Embryonic facial prominence (tissue), 1 donor: ENCODE measurements at regions not wholly inside any gene's neighbourhood (a gene's known extent, or its start where the extent isn't known, plus 50 kb on each side); places are given as distances from the start of the nearest gene placed in this dataset.
"Not testable (repeated sequence)": the region's sequence is repeated elsewhere in the genome, so short reads cannot be mapped to it uniquely, and the experiment has no call there.

Experiments used
- DNase-seq: peaks from one replicate; pipeline ENCODE4 v3.0.0-alpha.2; 2016; ENCODE audit errors: extremely low spot score

DNA sequence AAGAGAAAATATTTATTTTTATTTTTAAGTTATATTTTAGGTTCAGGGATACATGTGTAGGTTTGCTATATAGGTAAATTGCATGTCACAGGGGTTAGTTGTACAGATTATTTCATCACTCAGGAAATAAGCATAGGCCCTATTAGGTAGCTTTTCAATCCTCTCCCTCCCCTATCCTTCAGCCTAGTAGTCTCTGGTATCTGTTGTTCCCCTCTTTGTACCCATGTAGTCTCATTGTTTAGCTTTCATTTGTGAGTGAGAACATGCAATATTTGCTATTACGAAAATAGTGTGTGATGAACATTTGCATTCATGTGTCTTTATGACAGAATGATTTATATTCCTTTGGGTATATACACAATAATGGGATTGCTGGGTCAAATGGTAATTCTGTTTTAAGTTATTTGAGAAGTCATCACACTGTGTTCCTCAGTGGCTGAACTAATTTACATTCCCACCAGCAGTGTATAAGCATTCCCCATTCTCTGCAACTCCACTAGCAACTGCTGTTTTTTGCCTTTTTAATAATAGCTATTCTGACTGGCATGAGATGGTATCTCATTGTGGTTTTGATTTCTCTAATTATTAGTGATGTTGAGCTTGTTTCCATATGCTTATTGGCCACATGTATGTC lies 863.3 kb downstream of the TTLL7 start:
- DNase-seq = not testable (repeated sequence)

DNA sequence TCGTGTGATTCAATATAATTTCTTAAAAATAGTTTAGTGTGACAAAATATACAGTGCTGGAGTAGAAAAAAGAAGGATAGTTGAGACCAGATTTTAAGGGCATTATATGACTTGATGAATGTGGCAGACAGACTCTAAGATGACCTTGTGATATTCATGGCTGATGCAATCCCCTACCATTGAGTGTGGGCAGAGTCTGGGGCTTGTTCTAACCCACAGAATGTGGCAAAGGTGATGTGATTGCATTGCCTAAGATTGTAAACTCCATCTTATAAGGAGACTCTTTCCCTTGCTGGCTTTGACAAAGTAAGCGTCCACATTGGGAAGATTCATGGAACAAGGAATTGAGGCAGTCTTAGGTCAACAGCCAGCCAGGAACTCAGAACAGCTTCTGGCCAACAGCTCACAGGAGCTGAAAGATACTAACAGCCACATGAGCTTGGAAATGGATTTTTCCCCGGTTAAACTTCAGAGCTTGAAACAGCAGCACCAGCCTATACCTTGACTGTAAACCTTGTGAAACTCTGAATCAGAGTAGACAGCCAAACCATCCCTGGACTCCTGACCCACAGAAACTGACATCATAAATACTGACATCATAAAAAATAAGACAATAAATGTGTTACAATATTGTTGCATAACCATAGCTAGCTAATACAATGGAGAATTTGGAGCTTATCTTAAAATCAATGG lies 864.5 kb downstream of the TTLL7 start:
- DNase-seq = not testable (repeated sequence)

DNA sequence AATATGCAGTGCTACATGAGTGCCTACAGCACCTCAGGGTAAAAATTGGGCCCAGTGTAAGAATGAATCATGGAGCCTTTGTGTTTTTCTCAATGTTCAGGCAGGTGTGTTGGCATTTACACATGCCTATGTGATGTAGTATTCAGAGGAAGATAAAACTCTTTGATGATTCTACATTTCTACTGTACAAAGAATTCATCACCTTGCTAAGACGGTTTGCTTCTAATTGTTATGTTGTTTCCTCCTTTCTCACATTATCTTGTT lies 867.3 kb downstream of the TTLL7 start:
- DNase-seq = no peak

DNA sequence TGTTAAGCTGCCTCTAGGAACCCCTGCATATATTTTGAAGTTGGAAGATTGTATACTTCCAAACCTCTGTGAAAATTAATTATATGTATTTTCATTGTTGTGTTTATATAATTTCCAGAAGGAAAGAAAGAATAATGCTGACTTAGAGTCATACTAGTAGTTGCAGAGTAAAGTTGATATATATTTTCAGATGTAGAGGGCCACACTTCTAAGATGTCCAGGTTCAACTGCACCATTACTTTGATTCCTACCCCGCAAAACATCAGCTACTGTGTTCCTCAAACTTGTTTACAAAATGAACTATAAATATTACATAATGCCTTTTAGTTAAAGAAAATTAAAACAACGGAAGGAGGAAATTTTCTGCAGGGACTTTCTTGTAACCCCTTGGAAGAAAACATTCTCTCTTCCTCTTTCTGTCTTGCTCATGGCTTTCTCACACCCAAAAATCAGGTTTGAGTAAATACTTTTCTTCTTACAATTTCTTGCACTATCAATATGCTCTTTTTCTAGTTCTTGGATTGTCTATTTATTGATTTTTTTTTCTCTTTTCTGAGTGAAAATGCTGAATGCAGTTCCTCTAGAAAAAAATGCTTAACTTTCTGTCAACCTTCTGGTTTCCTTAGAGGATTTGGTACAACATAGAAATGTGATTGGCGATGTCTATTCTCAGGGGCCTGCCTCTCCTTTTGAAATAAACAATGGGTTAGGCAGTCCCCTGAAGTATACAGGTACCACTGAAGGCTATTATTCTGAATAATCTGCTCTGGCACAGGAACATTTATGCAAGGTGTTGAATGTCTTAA lies 867.8 kb downstream of the TTLL7 start:
- DNase-seq = no peak

DNA sequence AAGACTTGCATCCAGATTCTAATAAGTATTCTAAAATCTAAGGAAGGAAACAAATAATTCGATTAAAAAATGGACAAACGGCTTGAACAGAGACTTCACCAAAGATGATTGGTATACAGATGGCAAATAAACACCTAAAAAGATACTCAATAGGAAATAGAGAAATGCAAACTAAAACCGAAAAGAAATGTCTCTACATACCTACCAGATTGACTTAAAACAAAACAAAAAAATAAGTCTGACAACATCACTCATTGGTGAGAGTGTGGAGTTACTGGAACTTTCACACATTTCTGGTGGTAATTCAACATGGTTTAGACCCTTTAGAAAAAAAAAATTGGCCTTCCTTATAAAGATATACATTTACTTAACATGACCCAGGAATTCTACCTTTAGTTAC lies 869.8 kb downstream of the TTLL7 start:
- DNase-seq = no peak

DNA sequence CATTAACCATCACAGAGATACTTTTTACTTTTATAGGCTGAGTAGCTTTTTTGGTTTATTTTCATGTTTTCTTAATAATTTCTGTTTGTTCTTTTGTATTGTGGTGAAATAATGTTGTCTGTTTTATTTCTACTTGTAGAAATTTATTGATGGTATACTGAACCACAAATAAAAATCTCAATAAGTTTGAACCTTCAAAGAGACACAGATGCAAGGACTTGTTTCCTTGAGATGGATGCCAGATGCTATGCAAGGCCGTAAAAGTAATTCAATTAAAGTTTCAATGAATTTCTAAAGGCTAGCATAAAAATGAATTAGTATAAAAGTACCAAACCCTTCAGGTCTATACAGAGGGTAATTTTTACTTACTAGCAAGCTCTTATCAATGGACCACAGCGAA lies 873.5 kb downstream of the TTLL7 start:
- DNase-seq = no peak

DNA sequence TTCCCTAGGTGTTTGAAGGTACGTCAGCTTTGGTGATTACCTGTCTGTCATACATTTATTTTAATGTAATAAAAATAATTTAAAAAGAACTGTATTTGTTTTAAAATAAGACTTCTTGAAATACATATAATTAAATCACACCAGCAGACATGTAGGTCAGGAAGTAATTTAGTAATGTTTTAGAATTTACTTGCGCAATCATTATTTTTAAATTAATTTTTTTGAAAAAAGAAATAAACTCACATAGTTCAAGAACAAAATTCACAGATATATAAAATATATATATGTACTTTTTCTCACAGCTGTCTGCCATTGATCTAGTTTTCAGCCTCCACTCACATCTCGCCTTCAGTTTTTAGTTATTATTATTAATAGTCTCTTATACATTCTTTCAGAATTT lies 875.9 kb downstream of the TTLL7 start:
- DNase-seq = no peak

DNA sequence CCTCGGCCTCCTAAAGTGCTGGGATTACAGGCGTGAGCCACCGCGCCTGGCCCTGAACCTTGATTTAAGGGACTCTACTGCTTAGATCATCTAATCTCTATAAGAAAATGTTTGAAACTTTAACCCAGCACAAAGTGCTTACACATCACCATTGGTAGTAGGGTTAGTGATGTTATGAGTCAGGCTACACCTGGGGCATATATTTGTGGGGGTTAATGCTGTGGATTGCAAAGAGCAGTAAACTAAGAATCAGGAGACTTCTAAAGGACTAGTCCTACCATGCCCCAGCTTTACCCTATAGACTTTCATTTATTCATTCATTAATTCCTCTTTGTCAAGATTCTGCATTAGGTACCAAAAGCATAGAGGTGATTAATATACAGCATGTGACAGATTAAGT lies 880.5 kb downstream of the TTLL7 start:
- no peak for DNase-seq

DNA sequence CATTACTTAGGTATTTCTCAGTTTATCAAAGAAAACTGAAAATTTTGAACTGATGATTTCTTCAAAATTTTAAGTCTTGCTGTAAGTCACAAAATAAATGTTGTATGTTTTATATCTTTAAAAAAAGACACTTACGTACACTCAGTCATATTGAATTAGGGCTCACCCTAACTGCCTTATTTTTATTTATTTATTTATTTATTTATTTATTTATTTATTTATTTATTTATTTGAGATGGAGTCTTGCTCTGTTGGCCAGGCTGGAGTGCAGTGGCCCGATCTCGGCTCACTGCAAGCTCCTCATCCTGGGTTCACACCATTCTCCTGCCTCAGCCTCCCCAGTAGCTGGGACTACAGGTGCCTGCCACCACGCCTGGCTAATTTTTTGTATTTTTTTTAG lies 881.9 kb downstream of the TTLL7 start:
- not testable (repeated sequence) for DNase-seq

DNA sequence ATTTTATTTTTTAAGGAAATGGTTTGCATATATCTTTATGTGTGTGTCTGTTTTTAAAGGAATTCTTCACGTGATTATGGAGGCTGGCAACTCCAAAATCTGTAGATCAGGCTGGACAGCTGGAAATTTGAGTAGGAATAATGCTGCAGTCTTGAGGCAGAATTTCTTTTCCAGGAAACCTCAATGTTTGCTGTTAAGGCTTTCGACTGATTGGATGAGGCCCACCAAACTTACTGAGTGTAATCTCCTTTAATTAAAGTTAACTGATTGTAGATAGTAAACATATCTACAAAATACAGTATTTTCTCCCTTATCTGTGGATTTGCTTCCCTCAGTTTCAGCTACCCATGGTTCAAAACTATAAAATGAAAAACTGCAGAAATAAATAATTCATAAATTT lies 883.1 kb downstream of the TTLL7 start:
- no peak for DNase-seq

DNA sequence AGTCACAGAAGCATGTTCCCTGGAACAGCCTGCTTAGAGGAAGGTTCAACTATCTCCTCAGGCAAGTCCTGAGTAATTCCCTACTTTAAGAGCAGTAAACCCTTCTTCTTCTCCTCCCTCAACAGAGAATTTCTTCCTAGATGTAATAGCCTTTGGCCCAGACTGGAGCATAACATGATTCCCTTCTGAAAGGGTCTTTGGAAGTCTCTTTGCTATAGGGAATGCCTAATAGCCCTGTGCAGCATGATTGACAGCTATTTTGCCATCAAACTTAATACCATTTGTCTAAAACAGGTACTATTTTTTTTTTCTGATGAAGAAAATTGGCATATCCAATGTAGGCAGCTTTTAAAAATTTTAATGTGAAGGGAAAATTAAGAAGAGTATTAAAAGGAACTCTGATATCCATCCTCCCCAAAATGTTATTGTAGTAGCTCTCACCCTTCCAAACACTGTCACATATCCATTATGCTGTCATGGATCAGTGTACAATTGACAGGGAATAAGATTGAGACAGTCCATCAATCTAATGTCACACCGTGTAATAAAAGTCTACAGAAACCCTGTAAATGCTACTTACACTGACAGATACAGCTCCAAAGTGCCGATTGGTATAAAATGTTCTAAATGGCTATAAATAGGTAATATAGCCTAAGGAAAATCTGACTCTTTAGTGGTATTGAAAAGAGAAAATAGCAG lies 884.6 kb downstream of the TTLL7 start:
- no peak for DNase-seq

DNA sequence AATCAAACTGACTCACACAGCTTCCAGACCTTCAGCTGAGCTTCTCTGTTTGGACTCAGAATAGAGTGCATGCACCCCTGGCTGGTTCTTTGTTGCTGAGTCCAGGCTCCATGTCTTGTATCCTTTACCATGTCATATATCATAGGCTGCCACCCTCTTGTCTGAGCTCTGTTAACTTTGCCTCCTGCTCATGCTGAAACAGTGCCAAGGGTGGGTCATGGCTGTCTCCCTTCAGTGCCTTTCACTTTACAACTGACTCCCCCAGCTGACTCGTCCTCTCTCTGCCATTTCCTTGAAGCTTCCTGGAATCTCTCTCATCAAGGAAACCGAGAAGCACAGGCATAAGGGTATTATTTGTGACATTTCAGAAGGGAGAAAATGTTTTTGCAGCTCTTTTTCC lies 885.3 kb downstream of the TTLL7 start:
- no peak for DNase-seq

DNA sequence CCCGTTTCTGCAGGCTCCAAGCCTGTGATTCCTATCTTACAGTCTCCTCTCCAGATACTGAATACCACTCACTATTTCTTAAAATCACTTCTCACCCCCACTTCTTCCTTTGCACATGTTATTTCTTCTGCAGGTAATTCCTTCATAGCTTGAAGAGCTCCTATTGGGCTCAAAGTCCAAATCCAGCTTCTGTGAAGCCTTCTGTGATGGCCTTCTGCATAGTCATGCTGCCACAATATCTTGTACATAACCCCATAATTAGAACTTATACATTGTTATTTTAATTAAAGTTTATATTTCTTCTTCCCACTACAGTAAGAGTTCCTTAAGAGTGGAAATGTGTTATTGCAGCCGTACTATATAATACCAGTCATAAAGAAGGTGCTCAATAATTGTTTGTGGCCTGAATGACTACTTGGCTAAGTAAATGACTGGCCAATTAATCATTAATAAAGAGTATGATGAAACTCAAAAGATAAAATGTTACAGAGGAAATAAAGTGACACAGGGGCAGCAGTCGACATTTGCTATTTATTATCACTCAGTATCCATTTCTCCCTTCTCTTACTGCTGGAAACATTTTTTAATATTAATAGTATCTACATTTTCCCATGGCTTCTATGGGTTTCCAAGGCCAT lies 886.6 kb downstream of the TTLL7 start:
- no peak for DNase-seq

DNA sequence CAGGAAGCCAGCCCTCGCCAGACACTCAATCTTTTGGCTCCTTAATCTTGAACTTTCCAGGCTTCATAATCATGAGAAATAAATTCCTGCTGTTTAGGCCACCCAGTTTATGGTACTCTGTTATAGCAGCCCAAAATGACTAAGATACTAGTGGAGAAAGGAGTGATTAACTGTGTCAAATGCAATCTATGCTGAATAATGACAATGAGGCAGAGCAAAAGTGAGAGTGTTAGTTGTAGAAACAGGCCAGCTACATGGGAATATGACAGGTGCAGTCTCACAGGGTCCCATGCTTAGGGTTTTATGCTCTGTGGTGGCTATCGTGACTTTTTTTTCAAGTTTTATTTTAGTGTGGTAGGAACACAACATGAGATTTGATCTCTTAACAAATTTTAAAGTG lies 888.8 kb downstream of the TTLL7 start:
- DNase-seq = no peak

DNA sequence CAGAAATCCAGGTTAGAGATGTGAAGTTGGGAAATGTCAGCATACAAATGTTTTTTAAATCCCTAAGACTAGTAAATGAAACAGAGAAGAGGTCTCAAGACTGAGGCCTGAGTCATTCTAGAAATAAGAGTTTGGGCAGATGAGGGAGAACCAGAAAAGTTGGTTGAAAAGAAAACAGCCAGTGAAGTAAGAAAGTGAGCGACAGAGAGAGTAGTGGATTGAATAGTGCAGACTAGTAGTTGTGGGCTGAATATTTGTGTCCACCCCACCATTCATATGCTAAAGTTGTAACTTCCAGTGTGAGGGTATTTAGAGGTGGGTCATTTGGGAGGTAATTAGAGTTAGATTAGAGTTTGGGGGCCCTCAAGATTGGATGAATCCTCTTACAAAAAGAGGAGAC lies 889.2 kb downstream of the TTLL7 start:
- DNase-seq = no peak

DNA sequence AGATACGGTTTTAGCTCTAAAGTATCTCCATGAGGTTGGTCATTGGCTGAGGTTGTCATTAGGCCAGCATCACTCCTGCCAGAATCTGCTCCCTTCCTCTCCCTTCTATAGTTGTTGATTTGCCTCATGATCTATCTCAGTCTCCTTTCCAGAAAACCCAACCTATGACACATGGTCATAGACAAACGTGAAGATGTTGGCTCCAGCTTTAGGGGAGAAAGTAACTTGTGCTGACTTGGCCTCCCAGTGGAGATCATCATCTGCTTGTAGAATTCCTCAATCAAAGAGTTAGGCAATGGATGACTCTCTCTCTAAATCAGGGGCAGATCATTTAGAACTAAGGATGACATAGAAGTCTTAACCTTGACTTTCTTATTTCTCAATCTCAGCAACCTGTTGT lies 894.4 kb downstream of the TTLL7 start:
- no peak for DNase-seq

DNA sequence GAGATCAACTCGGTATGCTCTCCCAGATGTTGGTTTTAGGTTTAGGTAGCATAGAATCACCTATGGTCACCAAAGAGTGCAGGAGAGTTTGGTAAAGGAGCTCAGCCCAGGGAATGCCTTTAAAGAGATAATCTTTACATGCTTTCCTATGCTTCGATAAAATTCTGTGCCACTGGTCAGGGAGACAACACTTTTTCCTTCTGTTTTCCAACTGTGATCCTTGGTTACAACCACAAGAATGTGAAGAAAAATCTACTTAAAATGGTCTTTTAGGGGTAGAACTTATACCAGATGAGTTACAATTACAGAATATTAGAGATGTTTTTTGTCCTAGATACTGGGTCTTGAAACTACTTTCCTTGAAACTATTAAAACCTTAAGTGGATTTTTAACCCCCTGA lies 895.6 kb downstream of the TTLL7 start:
- DNase-seq = no peak

DNA sequence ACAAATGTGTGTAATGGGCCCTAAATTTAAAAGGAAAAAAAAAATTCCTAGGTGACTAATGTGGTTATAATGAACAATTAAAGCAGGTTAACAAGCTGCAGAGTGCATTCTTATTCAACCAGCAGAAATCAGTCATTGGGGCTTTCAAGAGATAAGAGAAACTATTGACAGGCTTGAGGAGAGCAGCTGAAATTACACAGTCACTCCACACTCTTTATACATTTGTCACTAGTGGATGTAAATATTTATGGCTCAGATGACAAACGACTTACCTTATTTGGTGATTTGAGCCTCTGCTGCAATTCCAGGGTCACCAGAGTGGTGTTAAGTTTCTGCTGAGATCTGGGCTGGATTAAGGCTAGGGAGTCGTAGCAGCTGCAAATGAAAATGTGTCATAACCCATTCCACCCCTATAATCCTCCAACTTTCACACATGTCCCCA lies 896.3 kb downstream of the TTLL7 start:
- peak; percentile 21 for DNase-seq

DNA sequence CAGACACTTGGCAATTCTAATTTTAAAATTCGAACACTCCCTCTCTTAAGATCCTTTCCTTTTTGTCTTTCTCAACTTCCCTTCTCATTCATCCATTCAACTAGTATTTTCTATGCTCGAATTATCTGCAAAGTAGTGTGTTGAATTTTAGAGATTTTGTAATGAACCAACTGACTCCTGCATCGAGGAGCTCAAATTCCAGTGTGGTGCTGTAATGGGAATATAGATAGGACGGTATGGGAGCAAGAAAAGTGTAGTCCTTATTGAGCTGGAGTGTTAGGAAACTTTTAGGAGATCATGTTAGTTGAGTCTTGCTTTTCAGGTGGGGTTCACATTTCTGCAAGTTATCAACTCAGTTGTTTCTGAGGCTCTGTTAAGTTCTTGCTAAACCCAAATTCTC lies 897.5 kb downstream of the TTLL7 start:
- no peak for DNase-seq

DNA sequence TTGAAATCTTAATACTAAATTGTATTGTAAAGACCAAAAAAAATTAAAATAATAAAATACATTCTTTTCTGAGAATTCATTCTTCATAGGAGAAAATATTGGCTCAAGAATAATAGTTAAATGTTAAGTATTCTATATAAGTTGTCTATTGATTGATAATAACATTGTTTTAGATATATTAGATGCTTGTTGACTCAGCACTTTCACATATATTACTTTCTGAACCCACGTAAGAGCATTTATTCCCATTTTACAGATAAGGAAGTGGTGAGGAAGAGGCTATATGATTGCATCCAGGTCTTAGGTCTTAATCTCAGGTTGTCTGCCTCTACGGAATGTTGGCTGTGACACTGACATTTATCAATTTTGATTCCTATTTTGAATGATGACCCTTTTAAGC lies 898.8 kb downstream of the TTLL7 start:
- no peak for DNase-seq

DNA sequence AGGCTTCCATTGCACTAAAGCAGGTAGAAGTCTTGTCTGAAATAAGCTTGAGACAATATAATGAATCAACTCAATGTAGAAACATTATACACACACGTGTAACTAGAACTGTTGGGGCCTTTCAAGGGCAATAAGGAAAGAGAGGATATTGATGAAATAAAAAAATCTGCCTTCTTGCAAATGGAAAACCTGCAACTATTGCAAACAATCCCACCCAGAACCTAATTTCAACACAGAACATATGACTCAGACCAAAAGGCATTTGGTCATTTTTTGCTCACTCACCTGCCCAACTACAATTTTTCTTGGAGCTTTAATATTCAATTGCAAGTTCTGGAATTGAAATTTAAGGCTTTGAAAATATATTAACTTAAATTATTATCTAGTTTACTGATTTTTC lies 900.1 kb downstream of the TTLL7 start:
- no peak for DNase-seq

DNA sequence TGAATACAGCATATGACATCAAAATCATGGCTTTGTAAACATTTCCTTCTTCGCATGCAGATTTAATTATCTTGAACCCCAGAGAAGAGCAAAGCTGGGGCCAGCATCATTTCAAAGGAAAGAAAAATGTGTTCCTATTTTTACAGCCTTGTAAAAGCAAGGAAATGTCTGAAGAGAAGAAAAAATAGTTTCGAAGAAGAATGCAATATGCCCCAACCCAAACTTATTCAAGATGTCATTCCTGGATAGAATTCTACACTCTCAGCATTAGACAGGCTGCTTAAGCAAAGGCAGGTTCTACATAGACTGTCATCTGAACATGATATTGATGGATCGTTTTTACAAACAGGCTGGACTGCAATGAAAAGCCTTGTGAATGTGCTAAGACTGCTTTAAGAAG lies 900.8 kb downstream of the TTLL7 start:
- peak; percentile 60 for DNase-seq
